ENCODE measurements at regions not wholly inside any gene's neighbourhood (a gene's known extent, or its start where the extent isn't known, plus 50 kb on each side); places are given as distances from the start of the nearest gene placed in this dataset.

DNA sequence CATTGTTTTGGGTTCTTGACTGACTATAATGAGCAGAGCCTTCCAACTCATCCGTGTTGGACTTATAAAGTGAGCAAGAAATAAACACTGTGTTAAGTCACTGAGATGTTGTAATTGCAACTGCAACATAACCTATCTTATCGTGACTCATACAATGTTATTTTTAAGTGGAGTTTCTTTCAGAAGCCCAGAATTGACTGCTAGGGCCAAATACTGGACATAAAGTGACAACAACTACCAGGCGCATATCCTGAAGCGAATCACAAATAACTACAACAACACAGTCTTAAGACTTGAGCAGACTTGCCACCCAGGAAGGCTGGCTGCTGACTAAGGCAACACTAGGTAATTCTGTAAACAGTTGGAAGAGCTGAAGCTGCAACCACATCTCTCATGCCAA is 326.6 kb downstream of the COL12A1 start:
- TF ChIP-seq GATA2 (IDR thresholded peaks at IDR 0.05; ENCODE audit: low read depth, low read length) = no peak
- TF ChIP-seq GATA3 (IDR thresholded peaks at IDR 0.05; ENCODE audit: low read depth, low read length) = no peak

Data from SH-SY5Y (cell line).